Anterior cingulate cortex (tissue), 58 donors: ENCODE measurements at regions not wholly inside any gene's neighbourhood (a gene's known extent, or its start where the extent isn't known, plus 50 kb on each side); places are given as distances from the start of the nearest gene placed in this dataset.
"Not testable (repeated sequence)": the region's sequence is repeated elsewhere in the genome, so short reads cannot be mapped to it uniquely, and the experiment has no call there.

ENCODE experiments used
- DNase-seq, 58 donors: peaks; one replicate each; lab custom pipeline; 2025; lab: John Stamatoyannopoulos, UW

DNA sequence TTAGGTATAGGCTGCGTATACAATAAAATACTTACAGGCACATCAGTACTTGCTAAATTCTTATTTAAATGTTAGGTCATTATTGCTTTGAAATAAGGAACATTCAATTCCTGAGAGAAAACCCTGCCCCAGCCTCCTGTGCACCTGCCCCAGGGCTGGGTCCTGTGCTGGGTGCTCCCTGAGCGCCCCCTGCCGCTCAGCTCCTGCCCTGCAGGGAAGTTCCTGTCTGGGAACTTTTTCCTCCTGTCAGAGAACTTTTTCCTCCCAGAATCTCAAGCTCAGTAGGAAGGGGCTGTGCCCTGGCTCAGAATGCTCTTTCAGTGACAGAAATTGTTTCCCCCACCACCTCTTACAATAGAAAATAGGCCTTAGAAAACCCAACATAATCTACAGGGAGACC is 751.1 kb downstream of the TMEM121 start:
- DNase-seq, result no peak

DNA sequence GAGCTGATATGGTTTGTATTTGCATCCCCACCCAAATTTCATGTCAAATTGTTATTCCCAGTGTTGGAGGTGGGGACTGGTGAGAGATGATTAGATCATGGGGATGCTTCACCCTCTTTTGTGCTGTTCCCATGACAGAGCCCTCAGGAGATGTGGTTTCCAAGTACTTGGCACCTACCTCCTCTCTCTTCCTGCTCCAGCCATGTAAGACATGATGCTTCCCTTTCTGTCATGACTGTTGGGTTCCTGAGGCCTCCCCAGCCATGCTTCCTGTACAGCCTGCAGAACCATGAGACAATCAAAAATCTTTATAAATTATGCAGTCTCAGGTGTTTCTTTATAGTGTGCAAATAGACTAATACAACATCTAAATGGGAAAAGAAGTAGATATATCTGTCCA is 754.5 kb downstream of the TMEM121 start:
- no peak for DNase-seq

DNA sequence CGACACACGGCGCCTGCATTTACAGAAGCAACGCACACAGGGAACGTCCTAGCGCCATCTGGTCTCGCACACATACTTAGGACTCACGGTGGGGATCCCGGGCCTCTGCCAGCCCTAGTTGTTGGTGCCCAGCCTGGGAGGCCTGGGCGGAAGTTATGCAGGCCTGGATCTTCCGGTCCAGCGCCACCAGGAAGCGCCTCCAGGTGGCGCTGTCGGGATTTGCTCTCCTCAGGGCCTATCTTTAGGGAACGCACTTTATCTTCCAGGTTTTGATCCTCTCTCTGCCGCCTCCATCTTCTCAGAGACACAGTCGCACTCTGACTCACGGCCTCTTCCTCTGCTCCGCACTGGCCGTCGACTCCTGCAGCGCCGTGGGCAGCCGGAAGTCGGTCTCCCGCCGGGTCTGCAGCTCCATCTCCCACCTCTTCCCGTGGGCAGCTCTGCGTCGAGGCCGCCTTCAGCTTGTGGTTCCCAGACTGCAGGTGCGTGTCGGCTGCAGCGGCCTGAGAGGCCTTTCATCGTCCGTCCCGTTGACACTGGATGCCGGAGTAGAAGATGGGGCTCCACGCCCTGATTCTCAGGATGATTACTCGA is 760.4 kb downstream of the TMEM121 start:
- DNase-seq, result no peak

DNA sequence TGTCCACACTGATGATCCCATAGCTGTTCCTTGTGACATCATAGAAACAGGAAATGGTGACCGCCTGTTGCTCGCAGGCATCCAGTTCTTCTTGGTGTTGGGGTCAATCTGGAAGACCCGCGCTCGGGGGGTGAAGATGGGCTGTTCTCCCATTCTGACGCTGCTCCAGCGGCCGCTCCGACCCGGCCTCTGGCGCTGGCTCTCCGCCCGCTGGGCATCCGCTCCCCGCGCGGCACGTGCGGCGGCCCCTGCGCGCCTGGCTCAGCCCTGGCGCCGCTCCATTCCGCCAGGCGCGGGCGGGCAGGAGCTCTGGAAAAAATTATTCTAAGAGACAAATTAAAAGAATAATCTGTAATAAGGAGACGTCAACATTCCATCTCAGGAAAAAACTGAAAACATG is 761.1 kb downstream of the TMEM121 start:
- no peak for DNase-seq

DNA sequence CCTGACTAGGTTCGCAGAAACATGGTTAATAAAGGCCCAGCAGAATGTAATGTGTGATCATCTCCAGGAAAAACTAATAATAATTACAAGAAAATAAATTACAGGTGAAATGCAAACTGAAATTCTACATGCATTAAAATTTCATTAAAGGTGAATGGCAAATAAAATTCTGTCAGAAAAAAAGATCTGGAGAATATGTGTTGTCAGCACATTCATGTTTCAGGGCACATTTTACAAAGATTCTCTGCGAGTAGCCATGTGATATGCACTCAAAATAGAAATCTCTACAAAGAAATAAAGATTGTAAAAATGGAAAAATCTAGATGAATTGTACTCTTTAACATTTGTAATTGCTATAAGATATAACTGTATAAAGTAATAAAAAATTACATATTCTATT is 765.2 kb downstream of the TMEM121 start:
- no peak for DNase-seq

DNA sequence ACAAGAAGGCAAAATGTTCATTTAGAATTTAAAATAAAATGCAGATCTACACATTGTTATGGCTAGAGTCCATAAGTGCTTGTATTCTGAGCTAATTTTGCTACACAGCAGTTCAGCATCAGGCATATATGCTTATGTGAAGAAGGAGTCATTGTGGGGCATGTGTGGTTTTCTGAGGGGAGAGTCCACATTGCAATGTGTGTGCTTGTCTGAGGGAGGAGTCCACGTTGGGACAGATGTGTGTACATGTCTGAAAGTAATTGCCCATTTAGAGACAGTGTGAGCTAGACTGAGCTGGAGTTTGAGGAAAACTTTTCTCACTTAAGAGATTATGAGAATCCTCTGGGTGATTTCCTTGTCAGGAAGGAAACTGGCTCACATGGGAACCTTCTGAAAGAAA is 767.9 kb downstream of the TMEM121 start:
- no peak for DNase-seq

DNA sequence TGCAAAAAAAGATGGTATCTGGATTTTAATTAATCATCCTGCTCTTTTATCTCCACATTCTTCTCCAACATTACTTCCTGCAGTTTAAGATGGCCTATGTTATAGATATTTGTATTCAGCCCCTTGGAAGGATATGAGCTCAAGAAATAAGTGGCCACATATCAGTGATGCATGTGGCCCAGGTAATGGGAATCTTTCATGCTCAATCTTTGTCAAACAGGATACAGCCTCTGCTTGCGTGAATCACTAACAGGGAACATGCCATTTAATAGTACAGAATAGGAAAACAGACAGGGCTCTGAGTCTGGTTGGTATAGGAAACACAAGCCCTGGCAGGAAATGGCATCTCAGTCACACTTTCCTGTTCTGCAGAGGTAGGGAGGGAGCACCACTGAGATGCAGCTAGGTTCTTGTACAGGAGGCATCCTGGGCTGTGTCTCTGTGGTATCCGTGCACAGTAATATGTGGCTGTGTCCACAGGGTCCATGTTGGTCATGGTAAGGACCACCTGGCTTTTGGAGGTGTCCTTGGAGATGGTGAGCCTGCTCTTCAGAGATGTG is 774.6 kb downstream of the TMEM121 start:
- not testable (repeated sequence) for DNase-seq

DNA sequence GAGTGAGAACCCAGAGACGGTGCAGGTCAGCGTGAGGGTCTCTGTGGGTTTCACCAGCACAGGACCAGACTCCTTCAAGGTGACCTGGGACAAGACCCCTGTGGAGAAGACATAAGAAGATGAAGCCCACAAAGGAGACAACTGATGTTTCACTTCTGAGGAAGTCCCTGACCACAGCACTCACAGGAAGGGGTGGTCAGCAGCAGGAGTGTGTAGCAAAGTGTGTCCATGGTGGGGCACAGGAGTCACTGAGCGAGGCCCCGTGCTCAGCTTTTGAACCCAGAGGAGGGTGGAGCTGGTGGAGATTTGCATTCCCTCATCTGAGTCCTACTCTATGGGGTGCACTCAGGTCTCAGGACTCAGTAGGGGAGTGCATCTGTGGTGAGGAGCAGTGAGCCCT is 775.2 kb downstream of the TMEM121 start:
- not testable (repeated sequence) for DNase-seq

DNA sequence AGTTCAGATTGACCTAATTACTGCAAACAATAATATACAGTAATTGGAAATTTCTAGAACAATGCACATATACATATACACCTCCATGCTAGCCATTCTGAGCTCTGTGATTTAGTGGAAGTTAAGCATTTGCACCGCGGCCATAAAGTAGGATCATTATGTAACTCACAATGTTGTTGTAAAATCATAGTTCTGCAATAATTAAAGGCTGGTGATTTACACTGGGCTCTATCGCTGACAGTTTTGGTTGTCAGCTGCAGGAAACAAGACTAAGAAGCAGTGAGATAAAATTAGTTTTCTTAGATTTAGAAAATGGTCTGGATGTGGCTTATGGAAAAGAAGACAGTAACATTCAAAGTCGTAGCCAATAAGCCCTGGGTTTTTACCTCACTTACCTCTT is 776.3 kb downstream of the TMEM121 start:
- DNase-seq, result no peak

DNA sequence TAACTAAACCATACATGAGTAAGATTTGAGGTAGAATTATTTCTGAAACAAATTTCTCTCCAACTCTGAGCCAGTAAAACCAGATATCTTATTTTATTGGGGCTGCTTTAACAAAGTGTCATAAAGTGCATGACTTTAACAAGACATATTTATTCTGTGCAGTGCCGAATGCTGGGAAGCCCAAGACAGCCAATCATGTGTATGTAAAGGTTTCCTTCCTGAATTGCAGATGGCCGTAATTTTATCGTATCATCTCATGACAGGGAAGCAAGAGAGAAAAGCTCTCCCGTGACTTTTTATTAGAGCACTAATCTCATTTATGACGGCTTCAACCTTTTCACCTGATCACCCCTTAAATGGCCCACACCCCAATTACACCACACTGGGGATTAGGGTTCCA is 777.9 kb downstream of the TMEM121 start:
- no peak for DNase-seq

DNA sequence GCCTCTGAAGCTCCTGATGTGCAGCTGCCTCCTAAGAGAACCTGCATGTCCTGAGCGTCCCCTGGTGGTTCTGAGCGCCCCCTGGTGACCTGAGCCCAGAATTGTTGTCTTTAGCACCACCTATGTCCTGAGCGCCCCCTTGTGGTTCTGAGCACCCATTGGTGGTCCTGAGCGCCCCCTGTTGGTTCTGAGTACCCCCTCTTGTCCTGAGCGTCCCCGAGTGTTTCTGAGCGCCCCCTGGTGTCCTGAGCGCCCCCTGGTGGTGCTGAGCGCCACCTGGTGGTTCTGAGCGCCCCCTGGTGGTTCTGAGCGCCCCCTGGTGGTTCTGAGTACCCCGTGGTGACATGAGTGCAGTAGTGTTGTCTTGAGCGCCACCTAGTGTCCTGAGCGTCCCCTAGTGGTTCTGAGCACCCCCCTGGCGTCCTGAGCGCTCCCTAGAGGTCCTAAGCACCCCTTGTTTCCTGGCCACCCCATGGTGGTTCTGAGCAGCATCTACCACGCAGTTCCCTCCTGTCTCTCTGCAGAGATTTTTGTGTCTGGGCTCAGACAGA is 782.5 kb downstream of the TMEM121 start:
- no peak for DNase-seq

DNA sequence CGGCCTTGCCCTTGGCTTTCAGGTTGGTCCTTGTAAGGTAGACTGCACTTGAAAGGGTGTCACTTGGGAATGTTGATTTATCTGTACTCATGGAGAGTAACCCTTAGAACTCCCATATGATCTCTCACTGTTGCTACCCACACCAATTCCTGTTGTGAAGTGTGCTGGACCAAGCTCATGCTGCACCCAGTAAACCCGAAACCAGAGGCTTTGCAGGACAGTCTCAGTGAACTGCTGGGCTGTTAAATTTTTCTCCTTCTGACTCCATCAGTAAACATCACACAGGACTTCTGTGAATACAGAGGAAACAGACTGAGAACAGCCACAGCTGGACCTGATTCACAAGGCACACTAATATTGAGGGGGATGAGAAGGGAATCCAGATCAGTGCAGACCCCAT is 783.0 kb downstream of the TMEM121 start:
- DNase-seq, result no peak

DNA sequence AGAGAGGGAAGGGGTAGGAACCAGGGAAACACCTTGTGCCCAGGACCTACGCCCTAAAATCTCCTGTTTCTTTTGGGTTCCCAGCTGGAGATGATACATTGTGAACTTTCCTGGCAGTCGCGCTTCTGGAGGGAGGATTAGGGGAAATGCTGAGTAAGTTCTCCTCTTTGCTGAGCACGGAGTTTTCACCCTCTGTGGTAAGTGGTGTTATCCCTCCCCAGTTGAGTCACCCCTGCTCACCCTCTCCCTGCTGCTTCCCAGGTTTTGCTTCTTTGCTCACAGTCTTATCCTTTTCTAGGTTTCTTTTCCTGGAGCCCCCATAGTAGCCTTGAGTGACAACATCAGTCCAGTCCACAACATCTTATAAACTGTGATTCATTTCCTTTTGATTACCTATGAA is 789.1 kb downstream of the TMEM121 start:
- no peak for DNase-seq

DNA sequence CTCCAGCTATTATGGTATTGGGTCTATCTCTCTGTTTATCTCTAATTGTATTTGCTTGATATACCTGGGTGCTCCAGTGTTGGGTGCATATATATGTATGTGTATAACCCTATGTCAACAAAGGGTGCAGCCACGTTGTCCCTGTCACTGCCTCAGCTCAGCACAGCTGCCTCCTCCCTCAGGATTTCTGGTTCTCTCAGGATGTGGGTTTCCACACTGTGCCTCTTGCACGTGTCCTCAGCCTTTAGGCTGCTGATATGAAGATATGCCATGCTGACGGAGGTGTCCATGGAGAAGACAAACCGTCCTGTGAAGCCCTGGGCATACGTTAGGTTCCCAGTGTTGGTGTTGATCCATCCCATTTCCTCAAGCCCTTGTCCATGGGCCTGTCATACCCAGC is 791.2 kb downstream of the TMEM121 start:
- no peak for DNase-seq

DNA sequence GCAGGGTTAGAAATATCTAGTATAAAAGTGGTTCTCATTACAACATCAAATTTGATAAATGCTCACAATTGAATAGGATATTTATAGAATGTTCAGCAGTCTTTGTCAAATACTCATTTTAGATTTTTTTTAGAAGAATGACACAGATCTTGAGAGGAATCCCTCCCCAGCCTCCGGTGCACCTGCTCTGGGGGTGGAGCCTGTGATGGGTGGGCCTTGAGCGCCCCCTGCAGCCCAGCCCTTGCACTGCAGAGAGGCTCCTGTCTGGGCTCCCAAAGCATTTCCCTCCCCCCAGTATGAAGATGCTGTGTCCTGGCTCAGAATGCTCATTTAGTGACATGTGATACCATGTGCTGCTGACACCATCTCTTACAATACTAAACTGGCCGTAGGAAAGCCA is 792.3 kb downstream of the TMEM121 start:
- DNase-seq, result no peak

DNA sequence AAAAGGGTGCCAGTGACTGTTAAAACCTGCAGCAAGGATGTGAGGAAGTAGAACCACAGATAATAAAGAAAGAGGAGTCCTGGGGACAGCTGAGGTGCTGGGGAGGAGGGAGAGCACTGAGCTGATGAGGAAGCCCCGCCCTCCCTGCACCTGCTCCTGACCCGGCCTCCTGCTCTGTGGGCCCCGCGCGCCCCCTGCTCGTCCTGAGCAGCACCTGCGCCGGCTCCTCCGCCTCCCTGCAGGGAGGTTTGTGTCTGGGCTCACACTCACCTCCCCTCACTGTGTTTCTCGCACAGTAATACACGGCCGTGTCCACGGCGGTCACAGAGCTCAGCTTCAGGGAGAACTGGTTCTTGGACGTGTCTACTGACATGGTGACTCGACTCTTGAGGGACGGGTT is 797.6 kb downstream of the TMEM121 start:
- not testable (repeated sequence) for DNase-seq

DNA sequence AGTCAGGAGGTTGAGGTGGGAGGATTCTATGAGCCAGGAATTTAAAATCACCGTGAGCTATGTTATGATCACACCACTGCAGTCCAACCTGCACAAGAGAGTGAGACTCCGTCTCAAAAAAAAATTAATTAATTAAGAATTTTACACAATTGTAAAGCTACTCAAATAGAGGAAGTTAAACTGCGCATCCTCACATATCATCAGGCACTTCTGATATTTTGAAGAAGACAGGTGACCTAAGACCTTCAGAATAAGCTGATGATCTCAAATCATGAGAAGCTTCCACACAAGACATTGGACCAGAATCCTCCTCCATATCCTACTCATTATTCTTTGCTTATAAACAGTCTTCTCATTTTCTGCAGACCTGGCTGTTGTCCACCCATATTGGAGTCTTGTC is 800.9 kb downstream of the TMEM121 start:
- DNase-seq, result no peak

DNA sequence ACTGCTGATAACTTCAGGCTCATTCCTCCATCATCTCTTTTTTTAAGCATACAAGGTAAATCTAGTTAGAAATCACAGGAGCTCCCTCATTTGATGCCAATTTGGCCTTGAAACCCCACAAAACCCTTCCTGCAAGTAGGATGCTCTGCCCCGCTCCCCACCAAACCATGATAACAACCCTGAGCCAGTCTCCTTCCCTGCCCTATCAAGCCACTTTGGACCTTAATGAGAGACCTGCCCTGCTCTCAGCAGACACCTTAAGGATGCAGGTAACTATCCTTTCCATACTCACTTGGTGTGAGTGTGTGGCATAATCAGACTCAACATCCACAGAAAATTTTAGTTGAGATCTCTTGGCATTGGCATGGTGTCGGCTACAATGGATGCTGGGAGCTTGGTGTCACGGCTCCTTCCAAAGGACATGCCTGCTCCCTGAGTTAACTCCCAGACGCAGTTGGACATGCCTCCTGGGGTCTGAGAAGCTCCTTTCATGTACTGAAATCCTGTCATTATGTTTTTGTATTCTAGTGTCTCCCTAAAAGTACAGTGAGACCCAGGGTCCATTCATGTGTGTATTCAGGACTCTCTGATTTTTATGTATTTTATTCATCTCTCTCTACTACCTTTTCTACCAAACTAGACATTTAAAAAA is 801.4 kb downstream of the TMEM121 start:
- not testable (repeated sequence) for DNase-seq

DNA sequence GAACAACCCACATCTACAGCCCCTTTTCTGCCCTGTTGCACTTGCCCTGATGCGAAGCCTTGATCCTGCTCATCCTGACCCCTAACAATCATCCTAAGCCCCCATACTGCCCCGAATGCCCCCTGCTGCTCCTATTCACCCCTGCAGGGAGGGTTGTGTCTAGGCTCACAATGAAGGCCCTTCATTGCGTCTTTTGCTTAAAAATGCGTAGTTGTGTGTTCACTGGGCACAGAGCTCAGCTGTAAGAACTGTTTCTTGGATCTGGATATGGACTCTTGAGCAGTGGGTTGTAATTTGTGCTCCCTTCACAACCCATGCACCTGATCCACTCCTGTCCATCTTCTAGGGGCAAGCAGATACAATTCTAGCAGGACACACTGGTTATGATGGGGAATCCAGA is 802.9 kb downstream of the TMEM121 start:
- DNase-seq, result not testable (repeated sequence)

DNA sequence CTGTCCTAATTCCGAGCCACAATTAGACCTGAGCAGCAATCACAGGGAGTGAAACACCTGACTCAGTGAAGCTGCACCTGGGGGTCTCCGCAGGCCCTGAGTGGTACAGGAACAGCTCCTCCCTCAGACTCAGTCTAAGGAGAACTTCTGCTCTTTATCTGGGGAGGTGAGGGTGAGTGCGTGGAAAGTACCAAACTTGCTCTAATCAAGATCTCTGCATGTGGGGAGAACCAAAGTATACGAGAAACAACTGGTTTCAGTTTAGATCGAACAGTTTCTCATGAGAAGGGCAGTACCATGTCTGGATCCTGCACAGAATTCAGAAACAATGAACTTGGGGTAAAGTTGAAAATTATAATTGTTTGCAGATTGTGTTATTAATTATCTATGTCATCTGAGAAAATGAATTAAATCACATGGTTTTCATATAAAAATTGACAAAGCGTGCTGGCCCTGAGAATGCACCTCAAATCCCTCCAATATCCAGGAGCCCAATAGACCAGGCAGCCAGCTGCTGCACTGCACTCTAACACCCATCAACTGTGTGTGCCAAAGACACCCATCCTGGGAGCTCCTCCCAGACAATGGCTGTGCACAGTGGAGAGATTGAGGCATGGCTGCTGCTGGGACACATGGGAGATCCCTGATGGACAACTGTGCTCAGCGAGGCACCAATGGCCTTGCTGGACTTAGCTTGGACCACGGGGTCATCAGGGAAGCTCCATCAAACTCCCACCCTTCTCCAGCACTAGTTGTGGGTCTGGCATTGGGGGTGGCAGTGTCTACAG is 803.8 kb downstream of the TMEM121 start:
- not testable (repeated sequence) for DNase-seq

DNA sequence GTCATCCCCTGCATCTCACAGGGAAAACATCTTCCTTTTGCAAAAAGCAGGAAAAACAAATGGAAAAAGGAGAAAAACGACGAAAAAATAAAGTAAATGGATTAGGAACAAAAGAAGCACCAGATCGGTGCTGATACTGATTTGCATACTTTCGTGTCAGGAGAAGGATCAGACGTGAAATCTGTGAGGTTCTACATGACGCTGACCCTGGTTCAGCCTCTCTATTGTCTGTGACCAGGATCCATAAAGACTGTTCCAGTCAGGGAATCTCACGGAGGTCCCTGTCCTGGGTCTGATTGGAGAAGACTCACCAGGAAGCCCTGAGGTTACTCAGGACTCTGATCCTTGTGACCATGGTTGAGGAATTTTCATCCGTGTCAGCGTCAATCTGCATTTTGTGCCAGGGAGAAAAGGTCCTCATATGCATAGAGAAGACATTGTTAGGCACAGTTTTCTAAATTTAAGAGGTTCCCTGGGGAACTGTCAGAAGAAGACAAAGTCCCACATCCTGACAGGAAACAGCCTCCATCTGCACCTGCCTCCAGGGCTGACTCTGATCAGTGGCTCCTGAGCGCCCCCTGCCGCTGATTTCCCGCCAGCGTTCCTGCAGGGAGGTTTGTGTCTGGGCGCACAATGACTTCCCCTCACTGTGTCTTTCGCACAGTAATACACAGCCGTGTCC is 808.2 kb downstream of the TMEM121 start:
- DNase-seq, result not testable (repeated sequence)
